ENCODE measurements at regions not wholly inside any gene's neighbourhood (a gene's known extent, or its start where the extent isn't known, plus 50 kb on each side); places are given as distances from the start of the nearest gene placed in this dataset.

DNA sequence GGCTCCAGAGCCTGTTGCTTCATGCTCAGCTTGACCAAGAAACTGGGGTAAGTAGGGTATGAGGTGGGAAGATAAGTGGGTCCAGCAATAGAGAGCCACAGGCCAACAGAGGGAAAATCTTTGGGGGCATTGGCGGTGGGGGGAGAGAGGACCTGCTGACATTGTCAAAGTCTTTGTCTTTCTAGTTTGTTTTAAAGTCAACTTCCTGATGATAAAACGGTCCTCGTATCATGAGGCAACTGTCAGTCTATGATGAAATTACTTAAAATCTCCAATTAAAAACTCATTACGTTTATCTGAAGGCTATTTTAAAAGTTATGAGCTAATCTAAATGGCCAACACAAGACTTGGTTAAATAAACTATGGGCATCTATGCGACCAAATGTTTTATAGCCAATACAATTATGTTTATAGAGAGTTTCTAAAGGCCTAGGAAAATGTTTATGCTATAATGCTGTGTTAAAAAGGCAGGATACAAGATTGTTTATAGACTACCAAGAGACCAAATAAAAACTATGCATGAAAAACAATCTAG is 84.4 kb upstream of the CD28 start:
- TF ChIP-seq EZH2phosphoT487 (conservative IDR thresholded peaks at IDR 0.05; ENCODE audit: low read length) = no peak
- TF ChIP-seq, protein P1, sequence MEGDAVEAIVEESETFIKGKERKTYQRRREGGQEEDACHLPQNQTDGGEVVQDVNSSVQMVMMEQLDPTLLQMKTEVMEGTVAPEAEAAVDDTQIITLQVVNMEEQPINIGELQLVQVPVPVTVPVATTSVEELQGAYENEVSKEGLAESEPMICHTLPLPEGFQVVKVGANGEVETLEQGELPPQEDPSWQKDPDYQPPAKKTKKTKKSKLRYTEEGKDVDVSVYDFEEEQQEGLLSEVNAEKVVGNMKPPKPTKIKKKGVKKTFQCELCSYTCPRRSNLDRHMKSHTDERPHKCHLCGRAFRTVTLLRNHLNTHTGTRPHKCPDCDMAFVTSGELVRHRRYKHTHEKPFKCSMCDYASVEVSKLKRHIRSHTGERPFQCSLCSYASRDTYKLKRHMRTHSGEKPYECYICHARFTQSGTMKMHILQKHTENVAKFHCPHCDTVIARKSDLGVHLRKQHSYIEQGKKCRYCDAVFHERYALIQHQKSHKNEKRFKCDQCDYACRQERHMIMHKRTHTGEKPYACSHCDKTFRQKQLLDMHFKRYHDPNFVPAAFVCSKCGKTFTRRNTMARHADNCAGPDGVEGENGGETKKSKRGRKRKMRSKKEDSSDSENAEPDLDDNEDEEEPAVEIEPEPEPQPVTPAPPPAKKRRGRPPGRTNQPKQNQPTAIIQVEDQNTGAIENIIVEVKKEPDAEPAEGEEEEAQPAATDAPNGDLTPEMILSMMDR (IDR thresholded peaks at IDR 0.05; ENCODE audit: insufficient read depth, low read length, poor library complexity, severe bottlenecking) = no peak
- H3K4me3 ChIP-seq (ENCODE audit: insufficient read depth, low read length, poor library complexity, severe bottlenecking) = no peak overlapping the region
- no peaks in the 10 kb centered on the region for H3K79me2 ChIP-seq (ENCODE audit: insufficient read depth, low read length)
- no peaks in the 10 kb centered on the region for H3K36me3 ChIP-seq (ENCODE audit: low read length)
- no peak overlapping the region for H2AFZ ChIP-seq (ENCODE audit: low read depth, low read length, severe bottlenecking)
- no peak overlapping the region for H3K27ac ChIP-seq (ENCODE audit: low read depth, low read length)
- no peaks in the 10 kb centered on the region for H4K20me1 ChIP-seq (ENCODE audit: low read depth, low read length)
- H3K27me3 ChIP-seq (ENCODE audit: low read length) = no peaks in the 10 kb centered on the region
- H3K9me2 ChIP-seq (replicated peaks; ENCODE audit: insufficient read depth, low read length) = no peaks in the 10 kb centered on the region
- H3K9me3 ChIP-seq (ENCODE audit: insufficient read depth, low read length) = no peaks in the 10 kb centered on the region
- H3F3A ChIP-seq (ENCODE audit: insufficient read depth) = no peaks in the 10 kb centered on the region
- H3K4me2 ChIP-seq (ENCODE audit: low read depth, low read length, poor library complexity, severe bottlenecking) = no peak overlapping the region
- no peak overlapping the region for H3K9ac ChIP-seq (ENCODE audit: low read length)

- H2AFZ ChIP-seq (ENCODE audit: low read depth, low read length, severe bottlenecking) = no peak overlapping the region
- no peaks in the 10 kb centered on the region for H3K9me3 ChIP-seq (ENCODE audit: insufficient read depth, low read length)
- H3K36me3 ChIP-seq (ENCODE audit: low read length) = no peaks in the 10 kb centered on the region
- no peak overlapping the region for H3K27ac ChIP-seq (ENCODE audit: low read depth, low read length)
- H3K9me2 ChIP-seq (replicated peaks; ENCODE audit: insufficient read depth, low read length) = no peaks in the 10 kb centered on the region
- H3K9ac ChIP-seq (ENCODE audit: low read length) = no peak overlapping the region
- TF ChIP-seq EZH2phosphoT487 (conservative IDR thresholded peaks at IDR 0.05; ENCODE audit: low read length) = no peak
- TF ChIP-seq, protein P1 (IDR thresholded peaks at IDR 0.05; ENCODE audit: insufficient read depth, low read length, poor library complexity, severe bottlenecking) = no peak
- no peaks in the 10 kb centered on the region for H3F3A ChIP-seq (ENCODE audit: insufficient read depth)
- H3K4me3 ChIP-seq (ENCODE audit: insufficient read depth, low read length, poor library complexity, severe bottlenecking) = no peak overlapping the region
- H3K79me2 ChIP-seq (ENCODE audit: insufficient read depth, low read length) = no peaks in the 10 kb centered on the region
- H3K27me3 ChIP-seq (ENCODE audit: low read length) = no peaks in the 10 kb centered on the region
- no peak overlapping the region for H3K4me2 ChIP-seq (ENCODE audit: low read depth, low read length, poor library complexity, severe bottlenecking)
- H4K20me1 ChIP-seq (ENCODE audit: low read depth, low read length) = no peaks in the 10 kb centered on the region
Measured at GRCh38 chr2:203623096-203623495, 83.3 kb upstream of the CD28 start.

GRCh38 chr2:203623661-203624060 is 82.8 kb upstream of the CD28 start:
- Histone ChIP-seq H3F3A (ENCODE audit: insufficient read depth) (no peaks in the 10 kb centered on the region), H3K27ac (ENCODE audit: low read depth, low read length) (no peak overlapping the region), H3K36me3 (ENCODE audit: low read length) (no peaks in the 10 kb centered on the region)

More at GRCh38 chr2:203623661-203624060, 82.8 kb upstream of the CD28 start:
- no peak overlapping the region for H2AFZ ChIP-seq (ENCODE audit: low read depth, low read length, severe bottlenecking)
- H4K20me1 ChIP-seq (ENCODE audit: low read depth, low read length) = no peaks in the 10 kb centered on the region
- no peaks in the 10 kb centered on the region for H3K9me3 ChIP-seq (ENCODE audit: insufficient read depth, low read length)
- TF ChIP-seq, protein P1 (IDR thresholded peaks at IDR 0.05; ENCODE audit: insufficient read depth, low read length, poor library complexity, severe bottlenecking) = no peak
- no peak for TF ChIP-seq EZH2phosphoT487 (conservative IDR thresholded peaks at IDR 0.05; ENCODE audit: low read length)
- H3K27me3 ChIP-seq (ENCODE audit: low read length) = no peaks in the 10 kb centered on the region
- no peak overlapping the region for H3K4me2 ChIP-seq (ENCODE audit: low read depth, low read length, poor library complexity, severe bottlenecking)
- no peaks in the 10 kb centered on the region for H3K79me2 ChIP-seq (ENCODE audit: insufficient read depth, low read length)
- H3K9me2 ChIP-seq (replicated peaks; ENCODE audit: insufficient read depth, low read length) = no peaks in the 10 kb centered on the region
- no peak overlapping the region for H3K9ac ChIP-seq (ENCODE audit: low read length)
- no peak overlapping the region for H3K4me3 ChIP-seq (ENCODE audit: insufficient read depth, low read length, poor library complexity, severe bottlenecking)

All from SU-DHL-6 (cell line).